Keratinocyte (primary cell): ENCODE measurements at regions not wholly inside any gene's neighbourhood (a gene's known extent, or its start where the extent isn't known, plus 50 kb on each side); places are given as distances from the start of the nearest gene placed in this dataset.

ENCODE experiments used
- CTCF ChIP-seq, 3 experiments: IDR thresholded peaks in 1 of 3; conservative IDR thresholded peaks in 1 of 3; optimal IDR thresholded peaks in 1 of 3; 2 replicates in 2 of 3; 3 replicates in 1 of 3; pipeline versions ENCODE3 to v1.5.1; 2011; ENCODE audit warnings: low read length in 3 of 3, mild to moderate bottlenecking in 3 of 3, moderate library complexity in 2 of 3, control low read depth in 1 of 3, inconsistent platforms in 1 of 3; ENCODE audit not compliant: insufficient read depth in 2 of 3; ENCODE audit errors: extremely low read depth in 1 of 3
- EZH2 ChIP-seq: IDR thresholded peaks from one replicate; pipeline ENCODE4 v1.6.1; 2012; ENCODE audit warnings: inconsistent platforms, mild to moderate bottlenecking, low read length, moderate library complexity

- no peak for TF ChIP-seq CTCF (optimal IDR thresholded peaks at IDR 0.05 in 1 of 3, IDR thresholded peaks at IDR 0.05 in 1 of 3, conservative IDR thresholded peaks at IDR 0.05 in 1 of 3; ENCODE audit: extremely low read depth in 1 of 3, insufficient read depth in 2 of 3, low read length in 3 of 3)
- TF ChIP-seq EZH2: no peak
Measured at GRCh38 chr13:104450006-104450405, 1383.8 kb upstream of the SLC10A2 start.
